ENCODE measurements at regions not wholly inside any gene's neighbourhood (a gene's known extent, or its start where the extent isn't known, plus 50 kb on each side); places are given as distances from the start of the nearest gene placed in this dataset.

GRCh38 chr21:21605521-21605920, 607.3 kb downstream of the NCAM2 start:
- Mint-ChIP-seq H3K9me3 (peaks cover 11% of the 10 kb centered on the region), H3K36me3 (ENCODE audit: insufficient read depth) (no peaks in the 10 kb centered on the region), H3K4me1 (ENCODE audit: low read depth) (no peaks in the 10 kb centered on the region), H3K27me3 (ENCODE audit: low read depth) (no peaks in the 10 kb centered on the region), H3K4me3 (no peak overlapping the region)
- ATAC-seq (no peak), DNase-seq (no peak)

- Mint-ChIP-seq H3K4me3 (no peak overlapping the region), H3K27me3 (ENCODE audit: low read depth) (no peaks in the 10 kb centered on the region), H3K36me3 (ENCODE audit: insufficient read depth) (no peaks in the 10 kb centered on the region), H3K9me3 (peaks cover 11% of the 10 kb centered on the region), H3K4me1 (ENCODE audit: low read depth) (no peaks in the 10 kb centered on the region)
- DNase-seq (no peak), ATAC-seq (no peak)
Observed at GRCh38 chr21:21606041-21606440, 607.8 kb downstream of the NCAM2 start.

GRCh38 chr21:21612466-21612865, 614.3 kb downstream of the NCAM2 start:
- DNase-seq (no peak), ATAC-seq (no peak)
- no peak overlapping the region for H3K4me3 Mint-ChIP-seq
- H3K9me3 Mint-ChIP-seq: peaks cover 4% of the 10 kb centered on the region
- H3K4me1 Mint-ChIP-seq (ENCODE audit: low read depth): no peaks in the 10 kb centered on the region
- no peaks in the 10 kb centered on the region for H3K36me3 Mint-ChIP-seq (ENCODE audit: insufficient read depth)
- H3K27me3 Mint-ChIP-seq (ENCODE audit: low read depth): no peaks in the 10 kb centered on the region

- Mint-ChIP-seq H3K4me1 (ENCODE audit: low read depth) (no peaks in the 10 kb centered on the region), H3K27me3 (ENCODE audit: low read depth) (no peaks in the 10 kb centered on the region), H3K9me3 (no peaks in the 10 kb centered on the region), H3K4me3 (no peak overlapping the region), H3K36me3 (ENCODE audit: insufficient read depth) (no peaks in the 10 kb centered on the region)
- ATAC-seq (no peak), DNase-seq (no peak)
Observed at GRCh38 chr21:21614966-21615365, 616.8 kb downstream of the NCAM2 start.

GRCh38 chr21:21622460-21623234, 624.4 kb downstream of the NCAM2 start:
- no peaks in the 10 kb centered on the region for H3K27me3 Mint-ChIP-seq (ENCODE audit: low read depth)
- DNase-seq: no peak
- H3K9me3 Mint-ChIP-seq: peaks cover 9% of the 10 kb centered on the region

GRCh38 chr21:21624674-21625073, 626.5 kb downstream of the NCAM2 start:
- Mint-ChIP-seq H3K27me3 (ENCODE audit: low read depth) (no peaks in the 10 kb centered on the region), H3K36me3 (ENCODE audit: insufficient read depth) (no peaks in the 10 kb centered on the region), H3K4me1 (ENCODE audit: low read depth) (no peaks in the 10 kb centered on the region), H3K4me3 (no peak overlapping the region), H3K9me3 (peaks cover 16% of the 10 kb centered on the region)
- no peak for ATAC-seq
- DNase-seq: no peak

More at GRCh38 chr21:21622460-21623234, 624.4 kb downstream of the NCAM2 start:
- Mint-ChIP-seq H3K4me1 (ENCODE audit: low read depth) (no peaks in the 10 kb centered on the region), H3K36me3 (ENCODE audit: insufficient read depth) (no peaks in the 10 kb centered on the region), H3K4me3 (no peak overlapping the region)
- ATAC-seq: no peak

- no peak overlapping the region for H3K4me3 Mint-ChIP-seq
- no peaks in the 10 kb centered on the region for H3K27me3 Mint-ChIP-seq (ENCODE audit: low read depth)
- no peaks in the 10 kb centered on the region for H3K36me3 Mint-ChIP-seq (ENCODE audit: insufficient read depth)
- peaks cover 19% of the 10 kb centered on the region for H3K9me3 Mint-ChIP-seq
- H3K4me1 Mint-ChIP-seq (ENCODE audit: low read depth): no peaks in the 10 kb centered on the region
- ATAC-seq (no peak), DNase-seq (no peak)
Observed at GRCh38 chr21:21631961-21632360, 633.8 kb downstream of the NCAM2 start.

- DNase-seq (no peak), ATAC-seq (no peak)
- Mint-ChIP-seq H3K4me3 (no peak overlapping the region), H3K27me3 (ENCODE audit: low read depth) (no peaks in the 10 kb centered on the region), H3K4me1 (ENCODE audit: low read depth) (no peaks in the 10 kb centered on the region), H3K36me3 (ENCODE audit: insufficient read depth) (no peaks in the 10 kb centered on the region), H3K9me3 (peaks cover 16% of the 10 kb centered on the region)
Observed at GRCh38 chr21:21632926-21633325, 634.7 kb downstream of the NCAM2 start.

- Mint-ChIP-seq H3K4me3 (no peak overlapping the region), H3K9me3 (peaks cover 8% of the 10 kb centered on the region), H3K36me3 (ENCODE audit: insufficient read depth) (no peaks in the 10 kb centered on the region), H3K4me1 (ENCODE audit: low read depth) (no peaks in the 10 kb centered on the region), H3K27me3 (ENCODE audit: low read depth) (no peaks in the 10 kb centered on the region)
- ATAC-seq (no peak), DNase-seq (no peak)
Observed at GRCh38 chr21:21661741-21662140, 663.5 kb downstream of the NCAM2 start.

- Mint-ChIP-seq H3K4me1 (ENCODE audit: low read depth) (no peaks in the 10 kb centered on the region), H3K36me3 (ENCODE audit: insufficient read depth) (no peaks in the 10 kb centered on the region), H3K4me3 (no peak overlapping the region), H3K27me3 (ENCODE audit: low read depth) (no peaks in the 10 kb centered on the region), H3K9me3 (peaks cover 8% of the 10 kb centered on the region)
- ATAC-seq: no peak
- no peak for DNase-seq
Observed at GRCh38 chr21:21662776-21663175, 664.6 kb downstream of the NCAM2 start.

GRCh38 chr21:21664871-21665270, 666.7 kb downstream of the NCAM2 start:
- H3K9me3 Mint-ChIP-seq: peaks cover 8% of the 10 kb centered on the region
- no peak overlapping the region for H3K4me3 Mint-ChIP-seq
- H3K27me3 Mint-ChIP-seq (ENCODE audit: low read depth): no peaks in the 10 kb centered on the region
- H3K36me3 Mint-ChIP-seq (ENCODE audit: insufficient read depth): no peaks in the 10 kb centered on the region
- DNase-seq (no peak), ATAC-seq (no peak)
- no peaks in the 10 kb centered on the region for H3K4me1 Mint-ChIP-seq (ENCODE audit: low read depth)

GRCh38 chr21:21666689-21667088, 668.5 kb downstream of the NCAM2 start:
- Mint-ChIP-seq H3K36me3 (ENCODE audit: insufficient read depth) (no peaks in the 10 kb centered on the region), H3K4me3 (no peak overlapping the region), H3K4me1 (ENCODE audit: low read depth) (no peaks in the 10 kb centered on the region), H3K9me3 (peaks cover 8% of the 10 kb centered on the region), H3K27me3 (ENCODE audit: low read depth) (no peaks in the 10 kb centered on the region)
- DNase-seq: no peak
- no peak for ATAC-seq

- DNase-seq: no peak
- Mint-ChIP-seq H3K4me1 (ENCODE audit: low read depth) (no peaks in the 10 kb centered on the region), H3K4me3 (no peak overlapping the region), H3K27me3 (ENCODE audit: low read depth) (no peaks in the 10 kb centered on the region), H3K36me3 (ENCODE audit: insufficient read depth) (no peaks in the 10 kb centered on the region), H3K9me3 (peaks cover 5% of the 10 kb centered on the region)
- no peak for ATAC-seq
Observed at GRCh38 chr21:21668198-21668597, 670.0 kb downstream of the NCAM2 start.

- Mint-ChIP-seq H3K4me1 (ENCODE audit: low read depth) (no peaks in the 10 kb centered on the region), H3K27me3 (ENCODE audit: low read depth) (no peaks in the 10 kb centered on the region), H3K4me3 (no peak overlapping the region), H3K9me3 (peaks cover 6% of the 10 kb centered on the region), H3K36me3 (ENCODE audit: insufficient read depth) (no peaks in the 10 kb centered on the region)
- ATAC-seq (no peak), DNase-seq (no peak)
Observed at GRCh38 chr21:21673959-21674358, 675.8 kb downstream of the NCAM2 start.

- DNase-seq: no peak
- Mint-ChIP-seq H3K4me3 (no peak overlapping the region), H3K9me3 (peaks cover 6% of the 10 kb centered on the region), H3K36me3 (ENCODE audit: insufficient read depth) (no peaks in the 10 kb centered on the region), H3K4me1 (ENCODE audit: low read depth) (no peaks in the 10 kb centered on the region), H3K27me3 (ENCODE audit: low read depth) (no peaks in the 10 kb centered on the region)
- no peak for ATAC-seq
Observed at GRCh38 chr21:21675601-21676000, 677.4 kb downstream of the NCAM2 start.

Measured in activated T-cell treated with anti-CD3 and anti-CD28 coated beads, Interleukin-2, amount 50 U/mL, for 4 hours (primary cell).